ENCODE measurements at regions not wholly inside any gene's neighbourhood (a gene's known extent, or its start where the extent isn't known, plus 50 kb on each side); places are given as distances from the start of the nearest gene placed in this dataset.

DNA sequence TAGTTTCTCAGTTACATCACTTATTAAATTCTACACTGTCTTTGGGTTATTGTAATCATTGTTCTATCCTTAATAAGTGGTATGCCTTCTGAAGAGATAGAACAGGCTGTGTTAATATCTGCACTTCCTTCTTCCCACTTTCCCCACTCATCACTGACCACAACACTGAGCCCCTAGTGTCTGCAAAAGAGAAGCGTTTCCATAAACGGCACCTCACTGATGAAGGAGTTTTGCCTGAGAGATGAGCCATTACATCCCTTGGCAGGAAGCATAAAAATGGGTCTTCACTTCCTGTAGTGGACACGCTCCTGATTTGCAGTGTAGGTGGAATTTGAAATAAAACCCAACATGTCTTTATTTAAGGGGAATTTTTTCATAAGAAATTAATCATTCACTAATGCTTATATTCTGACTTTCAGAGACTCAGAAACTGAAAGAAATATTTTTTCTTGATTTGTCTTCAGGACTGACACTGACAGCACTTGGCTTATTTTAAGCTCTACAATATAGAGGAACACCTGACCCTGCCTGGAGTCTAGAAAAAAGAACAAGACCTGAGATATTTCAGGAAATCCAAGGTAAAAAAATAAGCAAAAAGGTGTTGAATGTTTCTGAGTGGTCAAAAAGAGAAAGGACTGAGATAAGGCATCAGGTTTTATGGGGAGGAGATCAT, 275.3 kb downstream of the RAD51AP2 start:
- Histone ChIP-seq H3K79me2 (ENCODE audit: control insufficient read depth, insufficient read depth, low read length) (no peaks in the 10 kb centered on the region), H2AFZ (ENCODE audit: insufficient read depth, low read depth, low read length, poor library complexity, severe bottlenecking) (no peak overlapping the region), H3K9me3 (ENCODE audit: control extremely low read depth in 1 of 3, control insufficient read depth in 2 of 3, insufficient read depth in 1 of 3, low read length in 2 of 3) (no peaks in the 10 kb centered on the region), H4K20me1 (ENCODE audit: control insufficient read depth, insufficient read depth, low read length, poor library complexity, severe bottlenecking) (no peaks in the 10 kb centered on the region), H3K4me3 (ENCODE audit: control extremely low read depth in 1 of 5, extremely low read depth in 1 of 5, insufficient read depth in 1 of 5, low read depth in 2 of 5, low read length in 4 of 5) (no peak overlapping the region), H3K27me3 (replicated peaks in 1 of 4; ENCODE audit: control extremely low read depth in 1 of 4, control insufficient read depth in 3 of 4, insufficient read depth in 4 of 4, low read length in 3 of 4) (no peaks in the 10 kb centered on the region), H3K4me1 (ENCODE audit: control insufficient read depth in 2 of 2, insufficient read depth in 2 of 2, low read length in 2 of 2) (no peaks in the 10 kb centered on the region), H3K4me2 (replicated peaks; ENCODE audit: low read depth, low read length, poor library complexity, severe bottlenecking) (no peak overlapping the region), H3K27ac (ENCODE audit: low read length in 2 of 2) (no peak overlapping the region), H3K9ac (ENCODE audit: low read length) (no peak overlapping the region), H3K36me3 (replicated peaks in 1 of 2; ENCODE audit: control extremely low read depth in 1 of 2, control insufficient read depth in 1 of 2, extremely low read depth in 1 of 2, insufficient read depth in 2 of 2, low read length in 1 of 2) (no peaks in the 10 kb centered on the region)
- no CpG with 5 or more reads among the region's 3 CpGs for WGBS (ENCODE audit: insufficient coverage)
- no peaks in the 10 kb centered on the region for H3K27me3 Mint-ChIP-seq
- intact Hi-C loops (cut with micrococcal nuclease): no loop called here
- ChIA-PET CTCF (no interaction called here), POLR2A (no interaction called here)
- no peaks in the 10 kb centered on the region for H3K9me3 Mint-ChIP-seq (ENCODE audit: insufficient read depth)
- H3K27ac Mint-ChIP-seq: no peak overlapping the region
- no peak overlapping the region for H3K4me3 Mint-ChIP-seq
- peaks cover 3% of the 10 kb centered on the region for H3K4me1 Mint-ChIP-seq
- TF ChIP-seq, protein P1, sequence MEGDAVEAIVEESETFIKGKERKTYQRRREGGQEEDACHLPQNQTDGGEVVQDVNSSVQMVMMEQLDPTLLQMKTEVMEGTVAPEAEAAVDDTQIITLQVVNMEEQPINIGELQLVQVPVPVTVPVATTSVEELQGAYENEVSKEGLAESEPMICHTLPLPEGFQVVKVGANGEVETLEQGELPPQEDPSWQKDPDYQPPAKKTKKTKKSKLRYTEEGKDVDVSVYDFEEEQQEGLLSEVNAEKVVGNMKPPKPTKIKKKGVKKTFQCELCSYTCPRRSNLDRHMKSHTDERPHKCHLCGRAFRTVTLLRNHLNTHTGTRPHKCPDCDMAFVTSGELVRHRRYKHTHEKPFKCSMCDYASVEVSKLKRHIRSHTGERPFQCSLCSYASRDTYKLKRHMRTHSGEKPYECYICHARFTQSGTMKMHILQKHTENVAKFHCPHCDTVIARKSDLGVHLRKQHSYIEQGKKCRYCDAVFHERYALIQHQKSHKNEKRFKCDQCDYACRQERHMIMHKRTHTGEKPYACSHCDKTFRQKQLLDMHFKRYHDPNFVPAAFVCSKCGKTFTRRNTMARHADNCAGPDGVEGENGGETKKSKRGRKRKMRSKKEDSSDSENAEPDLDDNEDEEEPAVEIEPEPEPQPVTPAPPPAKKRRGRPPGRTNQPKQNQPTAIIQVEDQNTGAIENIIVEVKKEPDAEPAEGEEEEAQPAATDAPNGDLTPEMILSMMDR (IDR thresholded peaks at IDR 0.05): no peak
- TF ChIP-seq EZH2 (IDR thresholded peaks at IDR 0.05; ENCODE audit: borderline replicate concordance, insufficient read depth, low read depth, low read length, poor library complexity, severe bottlenecking): no peak
- no peak for DNase-seq
- ATAC-seq (ENCODE audit: low read depth): no peak

- Histone ChIP-seq H3K9ac (ENCODE audit: low read length) (no peak overlapping the region), H3K79me2 (ENCODE audit: control insufficient read depth, insufficient read depth, low read length) (no peaks in the 10 kb centered on the region), H2AFZ (ENCODE audit: insufficient read depth, low read depth, low read length, poor library complexity, severe bottlenecking) (no peak overlapping the region), H3K36me3 (replicated peaks in 1 of 2; ENCODE audit: control extremely low read depth in 1 of 2, control insufficient read depth in 1 of 2, extremely low read depth in 1 of 2, insufficient read depth in 2 of 2, low read length in 1 of 2) (no peaks in the 10 kb centered on the region), H3K4me1 (ENCODE audit: control insufficient read depth in 2 of 2, insufficient read depth in 2 of 2, low read length in 2 of 2) (no peaks in the 10 kb centered on the region), H3K4me3 (ENCODE audit: control extremely low read depth in 1 of 5, extremely low read depth in 1 of 5, insufficient read depth in 1 of 5, low read depth in 2 of 5, low read length in 4 of 5) (no peak overlapping the region), H3K9me3 (ENCODE audit: control extremely low read depth in 1 of 3, control insufficient read depth in 2 of 3, insufficient read depth in 1 of 3, low read length in 2 of 3) (no peaks in the 10 kb centered on the region), H3K4me2 (replicated peaks; ENCODE audit: low read depth, low read length, poor library complexity, severe bottlenecking) (no peak overlapping the region), H4K20me1 (ENCODE audit: control insufficient read depth, insufficient read depth, low read length, poor library complexity, severe bottlenecking) (no peaks in the 10 kb centered on the region), H3K27ac (ENCODE audit: low read length in 2 of 2) (no peak overlapping the region), H3K27me3 (replicated peaks in 1 of 4; ENCODE audit: control extremely low read depth in 1 of 4, control insufficient read depth in 3 of 4, insufficient read depth in 4 of 4, low read length in 3 of 4) (no peaks in the 10 kb centered on the region)
- TF ChIP-seq, protein P1 (IDR thresholded peaks at IDR 0.05): no peak
- no peak for TF ChIP-seq EZH2 (IDR thresholded peaks at IDR 0.05; ENCODE audit: borderline replicate concordance, insufficient read depth, low read depth, low read length, poor library complexity, severe bottlenecking)
- ChIA-PET CTCF (no interaction called here), POLR2A (no interaction called here)
- no peak for ATAC-seq (ENCODE audit: low read depth)
- Mint-ChIP-seq H3K27ac (no peak overlapping the region), H3K9me3 (ENCODE audit: insufficient read depth) (no peaks in the 10 kb centered on the region), H3K4me3 (no peak overlapping the region), H3K27me3 (no peaks in the 10 kb centered on the region), H3K4me1 (peaks cover 3% of the 10 kb centered on the region)
- intact Hi-C loops (cut with micrococcal nuclease): no loop called here
- no CpG with 5 or more reads among the region's 3 CpGs for WGBS (ENCODE audit: insufficient coverage)
- DNase-seq: no peak
These were observed 278.7 kb downstream of the RAD51AP2 start for GRCh38 chr2:17239550-17239949.
